SK-MEL-5 (cell line): ENCODE measurements at regions not wholly inside any gene's neighbourhood (a gene's known extent, or its start where the extent isn't known, plus 50 kb on each side); places are given as distances from the start of the nearest gene placed in this dataset.
"Not testable (repeated sequence)": the region's sequence is repeated elsewhere in the genome, so short reads cannot be mapped to it uniquely, and the experiment has no call there.

Experiments
- DNase-seq: peaks from one replicate; pipeline ENCODE4 v3.0.0-alpha.2; 2016; ENCODE audit warnings: low read depth, low spot score
- in situ Hi-C: cut with HindIII; loops from 2 replicates; pipeline ENCODE4 v1.10.0; 2016; ENCODE audit warnings: low sequenced_read_pairs, high pct_unique_total_duplicates, low pct_unique_long_range_greater_than_20kb

GRCh38 chr1:221283532-221283931, 404.3 kb downstream of the HLX start:
- in situ Hi-C loops: no loop called here
- DNase-seq: no peak

GRCh38 chr1:221284028-221284427, 404.8 kb downstream of the HLX start:
- DNase-seq: no peak
- in situ Hi-C loops: no loop called here

DNA sequence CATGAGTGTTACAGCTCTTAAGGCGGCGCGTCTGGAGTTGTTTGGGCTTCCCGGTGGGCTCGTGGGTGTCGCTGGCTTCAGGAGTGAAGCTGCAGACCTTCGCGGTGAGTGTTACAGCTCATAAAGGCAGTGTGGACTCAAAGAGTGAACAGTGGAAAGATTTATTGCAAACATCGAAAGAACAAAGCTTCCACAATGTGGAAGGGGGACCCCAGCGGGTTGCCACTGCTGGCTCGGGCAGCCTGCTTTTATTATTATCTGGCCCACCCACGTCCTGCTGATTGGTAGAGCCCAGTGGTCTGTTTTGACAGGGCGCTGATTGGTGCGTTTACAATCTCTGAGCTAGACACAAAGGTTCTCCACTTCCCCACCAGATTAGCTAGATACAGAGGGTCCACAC, 405.7 kb downstream of the HLX start:
- DNase-seq, in situ Hi-C loops: not testable (repeated sequence)

DNA sequence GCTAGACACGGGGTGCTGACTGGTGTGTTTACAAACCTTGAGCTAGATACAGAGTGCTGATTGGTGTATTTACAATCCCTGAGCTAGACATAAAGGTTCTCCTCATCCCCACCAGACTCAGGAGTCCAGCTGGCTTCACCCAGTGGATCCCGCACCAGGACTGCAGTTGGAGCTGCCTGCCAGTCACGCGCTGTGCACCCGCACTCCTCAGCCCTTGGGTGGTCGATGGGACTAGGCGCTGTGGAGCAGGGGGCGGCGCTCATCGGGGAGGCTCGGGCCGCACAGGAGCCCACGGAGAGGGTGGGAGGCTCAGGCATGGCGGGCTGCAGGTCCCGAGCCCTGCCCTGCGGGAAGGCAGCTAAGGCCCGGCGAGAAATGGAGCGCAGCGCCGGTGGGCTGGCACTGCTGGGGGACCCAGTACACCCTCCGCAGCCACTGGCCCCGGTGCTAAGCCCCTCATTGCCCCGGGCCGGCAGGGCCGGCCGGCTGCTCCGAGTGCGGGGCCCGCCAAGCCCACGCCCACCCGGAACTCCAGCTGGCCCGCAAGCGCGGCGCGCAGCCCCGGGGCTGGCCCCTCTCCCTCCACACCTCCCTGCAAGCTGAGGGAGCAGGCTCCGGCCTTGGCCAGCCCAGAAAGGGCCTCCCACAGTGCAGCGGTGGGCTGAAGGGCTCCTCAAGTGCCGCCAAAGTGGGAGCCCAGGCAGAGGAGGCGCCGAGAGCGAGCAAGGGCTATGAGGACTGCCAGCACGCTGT, 406.4 kb downstream of the HLX start:
- DNase-seq, in situ Hi-C loops: not testable (repeated sequence)

DNA sequence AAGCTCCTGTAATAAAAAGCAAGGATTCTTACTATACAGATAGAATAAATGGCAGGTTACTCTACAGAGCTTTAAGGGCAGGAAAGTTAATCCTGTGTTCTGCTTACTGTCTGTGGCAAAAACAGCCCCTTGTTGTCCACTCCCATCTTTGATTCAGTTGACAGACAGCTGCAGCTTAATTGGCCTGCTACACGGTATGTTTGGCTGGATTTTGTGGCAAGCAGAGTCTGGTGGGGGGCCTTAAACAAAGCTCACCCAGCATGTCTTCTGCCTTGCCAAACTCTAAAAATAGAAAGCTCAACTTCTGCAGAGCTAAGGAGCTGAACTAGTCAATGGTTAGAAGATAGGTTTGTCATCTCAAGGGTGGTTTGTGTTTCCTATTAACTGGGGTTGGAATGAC, 407.2 kb downstream of the HLX start:
- DNase-seq: no peak
- in situ Hi-C loops: no loop called here

DNA sequence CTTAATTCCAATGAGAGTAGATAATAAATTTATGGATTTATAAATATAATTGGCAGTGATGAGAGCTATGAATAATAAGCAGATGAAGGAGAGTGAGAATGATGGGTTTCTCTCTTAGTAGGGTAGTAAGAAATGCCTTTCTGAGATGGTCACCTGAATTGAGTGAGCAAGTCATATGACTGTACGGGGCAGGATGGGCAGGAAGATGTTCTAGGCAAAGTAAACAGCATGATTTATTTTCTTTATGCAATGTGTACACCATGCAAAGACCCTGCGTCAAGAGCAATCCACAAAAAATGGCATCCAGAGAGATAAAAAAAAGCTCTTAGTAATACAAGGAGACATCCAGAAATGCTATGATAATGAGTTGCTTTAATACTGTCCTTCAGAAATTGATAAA, 409.9 kb downstream of the HLX start:
- in situ Hi-C loops: no loop called here
- no peak for DNase-seq

DNA sequence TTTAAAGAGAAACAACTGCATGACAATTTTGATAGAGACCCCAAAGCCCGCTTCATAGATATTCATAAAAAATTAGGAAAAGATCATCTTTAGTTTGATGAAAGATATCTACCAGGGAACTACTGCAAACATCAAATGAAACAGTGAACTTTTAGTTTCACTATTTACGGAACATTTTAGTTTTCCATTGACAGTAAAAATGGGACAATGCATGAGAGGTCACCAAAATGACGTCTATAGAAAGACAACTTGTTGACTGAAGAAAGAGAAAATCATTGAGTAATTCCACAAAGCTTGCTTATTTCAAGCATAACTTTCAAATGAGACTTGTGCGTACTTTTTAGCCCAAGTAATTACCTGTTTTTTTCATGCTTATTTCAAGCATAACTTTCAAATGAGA, 411.4 kb downstream of the HLX start:
- DNase-seq: no peak
- in situ Hi-C loops: no loop called here

GRCh38 chr1:221291113-221291512, 411.9 kb downstream of the HLX start:
- no peak for DNase-seq

GRCh38 chr1:221292652-221293051, 413.4 kb downstream of the HLX start:
- in situ Hi-C loops: no loop called here
- no peak for DNase-seq

More at GRCh38 chr1:221291113-221291512, 411.9 kb downstream of the HLX start:
- in situ Hi-C loops: no loop called here

- in situ Hi-C loops: no loop called here
- no peak for DNase-seq
Measured at GRCh38 chr1:221294242-221294641, 415.0 kb downstream of the HLX start.

- DNase-seq: no peak
- in situ Hi-C loops: no loop called here
Measured at GRCh38 chr1:221302357-221302756, 423.1 kb downstream of the HLX start.

GRCh38 chr1:221302810-221303209, 423.6 kb downstream of the HLX start:
- DNase-seq: no peak
- in situ Hi-C loops: no loop called here

DNA sequence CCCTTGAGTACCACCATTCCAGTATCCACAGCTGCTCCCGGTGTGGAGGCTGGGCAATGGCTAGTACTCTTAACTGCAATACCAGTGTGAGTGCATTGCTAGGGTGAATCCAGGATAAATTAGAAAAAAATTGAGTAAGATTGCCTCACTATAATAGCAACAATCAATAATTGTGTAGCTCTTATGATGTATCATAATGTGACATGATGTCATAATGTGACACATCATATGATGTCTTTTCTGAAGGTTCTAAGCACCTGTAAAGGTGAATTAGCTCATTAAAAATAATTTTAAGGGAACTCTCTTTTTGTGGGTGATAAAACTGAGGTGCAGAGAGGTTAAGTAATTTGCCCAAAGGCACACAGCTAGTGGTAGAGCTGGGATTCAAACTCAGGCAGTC, 424.4 kb downstream of the HLX start:
- no peak for DNase-seq
- in situ Hi-C loops: no loop called here

DNA sequence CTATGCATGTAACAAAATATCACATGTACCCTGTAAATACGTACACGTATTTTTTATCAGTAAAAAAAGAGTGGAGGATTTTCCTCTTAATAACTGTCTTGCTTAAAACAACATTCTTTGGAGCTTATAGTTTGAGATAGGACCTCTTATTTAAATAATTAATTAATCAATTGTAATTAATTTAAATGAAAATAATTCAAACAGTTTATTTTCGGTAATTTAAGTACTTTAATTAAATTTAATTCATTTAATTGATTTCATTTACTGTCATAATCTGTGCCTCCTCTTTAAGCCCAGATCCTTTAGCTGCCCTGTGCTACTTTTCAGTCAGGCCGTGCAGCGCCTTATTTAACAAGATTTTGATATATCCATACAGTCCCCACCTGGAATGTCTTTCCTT, 427.0 kb downstream of the HLX start:
- in situ Hi-C loops: no loop called here

DNA sequence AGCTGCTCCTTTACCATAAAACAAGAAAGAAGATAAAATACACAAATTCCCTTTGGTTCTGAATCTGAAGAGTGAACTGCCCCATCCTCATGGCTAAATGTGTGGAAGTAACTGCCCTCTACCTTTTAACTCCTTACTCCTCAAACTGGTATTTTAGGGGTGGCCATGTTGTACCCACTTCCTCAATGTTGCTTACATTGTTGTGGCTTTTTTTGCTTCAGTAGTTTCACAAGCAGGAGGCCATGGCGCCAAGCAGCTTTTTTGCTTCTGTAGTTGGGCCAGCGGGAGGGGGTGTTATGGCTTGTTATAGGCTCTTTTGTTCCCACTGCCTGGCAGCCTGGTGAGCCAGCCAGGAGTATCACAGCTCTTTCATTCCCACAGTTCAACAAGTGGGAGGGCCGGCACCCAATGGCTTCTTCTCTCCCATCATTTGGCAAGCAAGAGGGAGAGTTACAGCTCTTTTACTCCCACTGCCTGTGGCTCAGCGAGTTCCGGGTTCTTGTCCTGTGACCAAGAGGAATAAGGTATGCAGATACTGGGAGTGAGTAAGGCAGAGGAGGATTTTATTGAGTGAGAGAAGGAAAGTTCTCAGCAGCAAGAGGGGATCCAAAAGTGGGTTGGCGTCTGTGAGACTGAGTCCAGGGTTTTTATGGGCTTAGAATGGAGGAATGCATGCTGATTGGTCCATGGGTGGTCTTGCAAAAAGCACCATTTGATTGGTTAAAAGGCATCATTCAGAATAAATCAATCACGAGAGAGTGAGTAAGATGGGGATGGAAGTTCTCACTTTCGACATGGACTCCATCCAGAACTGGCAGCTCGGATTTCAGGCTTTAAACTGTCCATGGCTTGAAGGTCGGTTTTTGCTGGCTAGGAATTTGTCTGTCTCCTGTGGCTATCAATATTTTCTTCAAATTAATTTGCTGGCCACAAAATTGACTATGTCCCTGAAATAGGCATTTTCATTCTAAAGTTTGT, 429.6 kb downstream of the HLX start:
- in situ Hi-C loops: no loop called here
- DNase-seq: no peak

More for the DNA sequence above, 427.0 kb downstream of the HLX start:
- no peak for DNase-seq

DNA sequence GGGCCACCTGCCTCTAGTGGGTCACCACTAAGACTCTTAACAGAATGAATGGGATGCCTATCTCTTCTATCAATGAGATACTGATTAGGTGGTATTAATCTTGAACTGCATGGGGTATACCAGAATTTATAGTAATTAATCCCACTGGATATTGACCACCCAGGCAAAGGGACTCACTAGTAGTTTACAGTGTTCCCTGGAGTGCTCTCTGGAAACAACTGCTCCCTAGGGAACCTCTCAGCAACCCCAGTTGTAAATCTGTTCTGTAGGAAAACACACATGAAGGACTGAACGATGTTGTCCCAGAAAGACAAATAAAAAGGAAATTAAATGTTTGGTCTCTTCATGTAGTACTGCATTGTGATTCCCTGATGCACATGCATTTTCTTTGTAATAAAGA, 430.5 kb downstream of the HLX start:
- in situ Hi-C loops: no loop called here
- DNase-seq: no peak

GRCh38 chr1:221310180-221310579, 430.9 kb downstream of the HLX start:
- DNase-seq: no peak

DNA sequence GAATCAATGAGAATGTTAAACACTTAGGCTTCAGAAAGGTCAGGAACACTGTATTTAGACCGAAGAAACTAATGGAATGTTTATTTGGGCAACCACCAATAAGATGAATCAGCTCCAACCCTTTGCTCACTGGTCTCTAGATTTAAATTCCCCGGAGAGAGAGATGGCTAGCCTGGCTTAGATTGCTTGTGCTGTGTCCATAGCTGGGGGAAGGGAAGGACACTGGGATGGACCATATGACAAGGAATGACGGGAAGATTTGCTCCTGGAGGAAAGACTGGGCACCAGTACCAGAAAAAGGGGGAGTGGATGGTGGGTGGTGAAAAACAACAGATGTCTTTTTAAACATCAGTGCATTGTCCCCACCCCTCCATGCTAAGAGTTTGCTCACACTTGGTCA, 426.6 kb downstream of the DUSP10 start:
- DNase-seq: no peak
- in situ Hi-C loops: no loop called here

More at GRCh38 chr1:221310180-221310579, 430.9 kb downstream of the HLX start:
- in situ Hi-C loops: no loop called here
